ENCODE measurements at regions not wholly inside any gene's neighbourhood (a gene's known extent, or its start where the extent isn't known, plus 50 kb on each side); places are given as distances from the start of the nearest gene placed in this dataset.

DNA sequence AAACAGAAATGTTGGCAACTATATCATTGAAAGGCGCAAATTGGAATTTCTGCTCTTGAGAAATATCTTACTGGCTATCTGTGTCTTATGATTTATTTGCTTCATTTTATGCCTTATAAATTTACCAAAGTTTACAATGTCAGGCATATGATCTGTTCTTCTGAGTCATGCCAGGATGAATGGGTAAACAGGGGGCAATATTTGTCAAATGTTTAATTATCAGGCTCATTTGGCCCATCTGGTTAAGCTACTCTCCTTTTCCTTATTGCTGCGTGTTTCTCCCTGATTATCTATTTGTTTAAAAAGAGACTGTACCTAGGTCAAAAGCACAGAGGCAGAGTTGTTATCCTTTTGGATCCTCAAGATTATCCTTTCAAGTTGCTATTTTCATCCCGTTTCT lies 903.8 kb upstream of the PCDH10 start:
- DNase-seq (ENCODE audit: low spot score) (no peak), ATAC-seq (ENCODE audit: low FRiP score) (no peak)
- TF ChIP-seq, protein P1, sequence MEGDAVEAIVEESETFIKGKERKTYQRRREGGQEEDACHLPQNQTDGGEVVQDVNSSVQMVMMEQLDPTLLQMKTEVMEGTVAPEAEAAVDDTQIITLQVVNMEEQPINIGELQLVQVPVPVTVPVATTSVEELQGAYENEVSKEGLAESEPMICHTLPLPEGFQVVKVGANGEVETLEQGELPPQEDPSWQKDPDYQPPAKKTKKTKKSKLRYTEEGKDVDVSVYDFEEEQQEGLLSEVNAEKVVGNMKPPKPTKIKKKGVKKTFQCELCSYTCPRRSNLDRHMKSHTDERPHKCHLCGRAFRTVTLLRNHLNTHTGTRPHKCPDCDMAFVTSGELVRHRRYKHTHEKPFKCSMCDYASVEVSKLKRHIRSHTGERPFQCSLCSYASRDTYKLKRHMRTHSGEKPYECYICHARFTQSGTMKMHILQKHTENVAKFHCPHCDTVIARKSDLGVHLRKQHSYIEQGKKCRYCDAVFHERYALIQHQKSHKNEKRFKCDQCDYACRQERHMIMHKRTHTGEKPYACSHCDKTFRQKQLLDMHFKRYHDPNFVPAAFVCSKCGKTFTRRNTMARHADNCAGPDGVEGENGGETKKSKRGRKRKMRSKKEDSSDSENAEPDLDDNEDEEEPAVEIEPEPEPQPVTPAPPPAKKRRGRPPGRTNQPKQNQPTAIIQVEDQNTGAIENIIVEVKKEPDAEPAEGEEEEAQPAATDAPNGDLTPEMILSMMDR (IDR thresholded peaks at IDR 0.05), result no peak

DNA sequence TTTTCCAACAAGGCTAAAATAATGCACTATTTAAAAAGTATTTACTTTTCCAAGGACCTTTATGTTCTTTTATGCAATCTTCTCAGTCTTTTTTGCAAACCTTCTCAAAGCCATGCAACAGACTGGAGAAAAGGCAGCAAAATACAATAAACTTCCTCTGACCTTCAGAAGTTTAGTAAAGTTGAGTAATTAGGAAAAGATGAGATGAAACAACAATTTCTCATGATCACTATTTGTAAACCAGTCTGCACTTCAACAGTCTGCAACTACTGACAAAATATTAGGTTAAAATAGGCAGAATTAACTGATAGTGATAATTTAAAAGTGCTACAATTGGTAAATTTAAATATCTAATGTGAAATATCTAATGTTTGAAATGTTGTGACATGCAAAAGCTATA lies 884.9 kb upstream of the PCDH10 start:
- no peak for DNase-seq (ENCODE audit: low spot score)
- TF ChIP-seq, protein P1 (IDR thresholded peaks at IDR 0.05), result no peak
- ATAC-seq (ENCODE audit: low FRiP score), result no peak

DNA sequence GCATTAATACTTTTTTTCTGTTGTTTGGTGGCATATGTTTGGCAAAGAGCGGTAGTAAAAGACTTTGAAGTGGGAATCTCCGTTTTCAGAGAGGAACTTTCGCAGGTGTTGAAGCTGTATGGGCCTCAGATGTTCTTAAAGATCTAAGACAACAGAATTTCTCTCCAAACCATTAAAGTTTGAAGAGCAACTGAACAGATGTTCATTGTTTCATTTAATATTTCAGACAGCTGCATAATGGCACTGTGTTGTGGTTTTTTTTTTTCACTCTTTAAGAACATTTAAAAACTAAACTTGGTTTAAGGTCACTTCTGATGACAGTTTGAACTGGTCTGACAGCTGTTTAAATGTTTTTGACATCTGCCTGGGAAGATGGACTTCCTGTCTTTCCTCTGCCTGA lies 882.7 kb upstream of the PCDH10 start:
- TF ChIP-seq, protein P1 (IDR thresholded peaks at IDR 0.05), result no peak
- DNase-seq (ENCODE audit: low spot score), result no peak

DNA sequence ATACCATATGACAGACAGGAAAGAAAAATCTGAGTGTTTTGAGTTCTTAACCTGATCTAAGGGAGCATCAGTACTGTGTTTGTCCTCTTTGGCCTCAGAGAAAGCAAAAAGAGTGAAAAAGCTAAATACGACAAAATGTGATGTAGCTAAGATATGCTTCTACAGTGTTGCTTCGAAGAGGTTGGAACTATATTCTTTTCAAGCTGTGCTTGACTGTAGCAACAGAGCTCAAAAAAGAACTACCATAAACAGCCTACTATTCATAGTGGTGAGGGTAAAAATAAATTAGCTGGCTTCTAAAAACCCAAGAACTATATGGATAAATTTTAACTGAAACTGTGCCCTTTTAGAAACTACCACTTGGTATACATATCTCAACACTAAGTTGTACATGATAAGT lies 881.8 kb upstream of the PCDH10 start:
- TF ChIP-seq, protein P1 (IDR thresholded peaks at IDR 0.05), result no peak
- no peak for DNase-seq (ENCODE audit: low spot score)
- ATAC-seq (ENCODE audit: low FRiP score), result no peak

More for the DNA sequence above, 882.7 kb upstream of the PCDH10 start:
- no peak for ATAC-seq (ENCODE audit: low FRiP score)

DNA sequence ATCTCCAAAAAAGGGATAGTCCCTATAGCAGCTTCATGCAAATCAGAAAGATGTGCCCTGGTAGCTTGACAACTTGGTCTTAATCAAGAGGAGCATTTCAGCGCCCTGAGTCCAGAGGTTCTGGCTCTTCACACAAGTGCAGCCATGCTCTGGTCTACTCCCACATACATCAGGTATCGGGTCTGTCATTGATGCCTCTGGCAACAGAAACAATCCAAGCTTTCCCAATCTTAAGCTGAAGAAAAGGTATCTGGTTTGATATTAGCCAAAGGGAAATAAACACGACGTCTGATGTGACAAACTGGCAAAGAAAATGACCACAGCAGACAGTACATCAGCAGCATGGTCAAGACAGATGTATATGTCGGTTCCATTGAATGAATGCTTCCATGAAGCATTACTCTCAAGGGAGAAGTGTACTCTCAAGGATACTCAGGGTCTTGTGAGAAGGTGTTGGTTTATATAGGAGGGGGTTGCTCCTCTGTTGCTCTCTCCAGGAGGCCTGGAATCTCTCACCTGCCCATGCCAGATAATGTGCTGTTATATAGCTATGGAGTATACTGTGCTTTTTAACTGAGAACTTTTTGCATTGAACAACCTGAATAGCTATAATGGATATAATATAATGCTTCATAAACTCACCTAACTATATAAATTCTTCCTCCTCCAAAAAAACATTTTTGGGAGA lies 879.6 kb upstream of the PCDH10 start:
- ATAC-seq (ENCODE audit: low FRiP score) (no peak), DNase-seq (ENCODE audit: low spot score) (no peak)
- TF ChIP-seq, protein P1 (IDR thresholded peaks at IDR 0.05), result no peak

DNA sequence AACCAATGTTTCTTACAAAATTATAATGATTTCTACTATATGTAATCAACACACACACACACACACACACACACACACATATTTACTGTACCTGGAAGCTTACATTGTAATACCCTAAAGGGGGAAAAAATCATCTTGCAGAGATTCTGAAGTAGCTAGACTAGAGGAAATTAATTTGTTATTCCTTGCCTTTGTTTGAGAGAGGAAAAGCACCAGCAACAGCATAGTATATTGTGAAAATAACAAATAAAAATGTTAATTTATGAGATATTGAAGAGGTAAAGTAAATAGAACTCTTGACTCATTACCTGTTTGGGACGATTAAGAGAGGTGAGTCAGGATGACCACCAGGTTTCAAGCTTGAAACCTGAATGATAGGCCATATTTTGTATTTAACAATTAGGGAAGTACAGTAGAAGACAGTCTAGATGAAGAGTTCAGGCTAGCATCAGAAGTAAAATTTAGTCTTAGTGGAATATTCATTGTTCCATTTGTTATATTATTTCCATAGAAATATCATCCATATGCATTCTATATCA lies 873.4 kb upstream of the PCDH10 start:
- DNase-seq (ENCODE audit: low spot score) (no peak), ATAC-seq (ENCODE audit: low FRiP score) (no peak)
- TF ChIP-seq, protein P1 (IDR thresholded peaks at IDR 0.05), result no peak

DNA sequence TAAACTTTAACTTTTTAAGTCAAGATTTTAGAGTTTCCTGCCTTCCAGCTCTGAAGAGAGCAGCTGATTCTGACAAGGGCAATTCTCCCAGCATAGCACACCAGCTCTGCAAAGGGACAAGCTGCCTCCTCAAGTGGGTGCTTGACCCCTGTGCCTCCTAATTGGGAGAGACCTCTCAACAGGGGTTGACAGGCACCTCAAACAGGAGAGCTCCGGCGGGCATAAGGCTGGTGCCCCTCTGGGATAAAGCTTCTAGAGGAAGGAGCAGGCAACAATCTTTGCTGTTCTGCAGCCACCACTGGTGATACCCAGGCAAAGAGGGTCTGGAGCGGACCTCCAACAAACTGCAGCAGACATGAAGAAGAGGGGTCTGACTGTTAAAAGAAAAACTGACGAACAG lies 872.9 kb upstream of the PCDH10 start:
- ATAC-seq (ENCODE audit: low FRiP score), result no peak
- TF ChIP-seq, protein P1 (IDR thresholded peaks at IDR 0.05), result no peak
- DNase-seq (ENCODE audit: low spot score), result no peak

Measured in omental fat pad (tissue), 3 donors.